ENCODE measurements at regions not wholly inside any gene's neighbourhood (a gene's known extent, or its start where the extent isn't known, plus 50 kb on each side); places are given as distances from the start of the nearest gene placed in this dataset.
"Not testable (repeated sequence)": the region's sequence is repeated elsewhere in the genome, so short reads cannot be mapped to it uniquely, and the experiment has no call there.

DNA sequence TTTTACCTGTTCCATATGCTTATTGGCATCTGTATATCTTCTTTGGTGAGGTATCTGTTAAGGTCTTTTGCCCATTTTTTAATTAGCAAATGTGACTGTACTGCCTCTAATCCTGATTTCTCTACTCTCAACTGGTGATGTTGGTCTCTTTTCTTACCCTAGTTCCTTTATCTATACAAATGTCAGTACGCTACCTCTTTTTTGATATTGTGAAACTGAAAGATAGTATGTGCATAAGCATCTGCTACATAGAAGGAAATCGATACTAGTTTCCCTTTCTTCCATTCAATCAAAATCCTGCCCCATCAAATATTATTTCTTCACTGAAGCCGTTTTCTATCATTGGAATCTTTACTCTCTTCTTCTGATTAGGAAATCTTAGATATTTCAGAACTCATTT is 194.9 kb upstream of the SPOPL start:
- DNase-seq = no peak

DNA sequence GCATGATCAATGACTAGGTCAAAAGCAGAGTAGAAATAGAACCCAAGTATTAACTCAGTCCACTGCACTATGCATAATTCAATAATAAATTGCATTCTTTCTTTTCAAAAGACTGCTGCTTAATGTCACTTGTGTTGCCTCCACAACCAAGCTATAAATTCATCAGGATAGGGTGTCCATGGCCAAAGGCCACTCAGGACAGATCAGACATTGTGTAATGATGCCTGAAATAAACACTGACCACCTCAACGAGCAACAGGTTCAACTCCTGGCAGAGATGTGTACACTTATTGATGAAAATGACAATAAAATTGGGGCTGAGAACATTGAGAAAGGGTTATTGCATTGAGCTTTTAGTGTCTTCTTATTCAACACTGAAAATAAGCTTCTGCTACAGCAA is 194.5 kb upstream of the SPOPL start:
- no peak for DNase-seq

DNA sequence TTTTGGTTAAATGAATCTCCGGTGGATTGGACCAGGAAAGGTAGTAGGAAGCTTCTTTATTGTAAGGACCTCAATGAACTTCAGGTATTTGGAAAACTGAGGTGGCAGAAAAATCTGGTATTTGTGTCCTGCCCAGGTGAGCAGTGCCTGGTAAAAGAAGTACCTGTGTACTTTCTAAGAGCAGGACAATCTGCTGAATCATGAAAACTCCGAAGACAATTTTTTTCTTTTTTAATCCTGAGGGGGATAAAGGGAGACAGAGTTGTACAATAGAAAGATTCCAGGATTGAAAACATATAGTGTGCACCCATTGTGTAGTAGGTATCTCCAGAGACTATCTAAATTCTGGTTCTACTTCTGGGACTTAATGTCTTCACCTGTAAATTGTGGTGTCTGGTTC is 191.8 kb upstream of the SPOPL start:
- DNase-seq = no peak

DNA sequence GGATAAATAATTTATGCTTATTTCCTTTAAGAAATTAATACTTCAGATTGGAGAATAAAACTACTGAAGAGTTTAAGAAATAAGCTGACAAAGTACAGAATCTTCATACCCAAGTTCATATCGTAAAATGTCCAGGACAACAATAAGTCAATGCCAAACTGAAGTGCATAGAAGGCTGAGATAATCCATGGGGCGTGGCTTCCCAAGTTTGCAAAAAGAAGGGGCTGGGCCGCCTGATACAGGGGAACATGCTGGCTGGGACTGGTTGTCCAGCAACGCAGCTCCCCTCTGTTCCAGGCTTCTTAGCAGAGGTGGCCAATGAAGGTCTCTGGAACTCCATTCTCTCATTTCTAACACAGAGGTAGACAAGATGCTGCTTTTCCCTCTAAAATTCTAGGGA is 189.5 kb upstream of the SPOPL start:
- DNase-seq = no peak

DNA sequence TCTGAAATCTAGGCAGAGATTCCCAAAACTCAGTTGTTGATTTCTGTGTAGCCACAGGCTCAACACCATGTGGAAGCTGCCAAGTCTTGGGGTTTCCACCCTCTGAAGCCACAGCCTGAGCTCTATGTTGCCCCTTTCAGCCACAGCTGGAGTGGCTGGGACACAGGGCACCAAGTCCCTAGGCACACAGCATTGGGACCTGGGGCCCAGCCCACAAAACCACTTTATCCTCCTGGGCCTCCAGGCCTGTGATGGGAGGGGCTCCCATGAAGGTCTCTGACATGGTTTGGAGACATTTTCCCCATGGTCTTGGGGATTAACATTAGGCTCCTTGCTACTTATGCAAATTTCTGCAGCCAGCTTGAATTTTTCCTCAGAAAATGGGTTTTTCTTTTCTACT is 186.0 kb upstream of the SPOPL start:
- not testable (repeated sequence) for DNase-seq

DNA sequence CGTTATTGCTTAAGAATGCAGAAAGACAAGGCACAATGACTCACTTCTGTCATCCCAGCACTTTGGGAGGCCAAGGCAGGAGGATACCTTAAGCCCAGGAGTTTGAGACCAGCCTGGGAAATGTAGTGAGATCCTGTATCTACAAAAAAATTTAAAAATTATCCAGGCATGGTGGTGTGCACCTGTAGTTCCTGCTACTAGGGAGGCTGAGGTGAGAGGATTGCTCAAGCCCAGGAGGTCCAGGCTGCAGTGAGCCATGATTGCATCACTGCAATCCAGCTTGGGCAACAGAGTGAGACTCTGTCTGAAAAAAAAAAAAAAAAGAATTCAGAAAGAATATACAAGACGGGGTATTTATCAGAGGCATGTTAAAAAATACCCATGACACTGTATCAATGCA is 182.0 kb upstream of the SPOPL start:
- no peak for DNase-seq

DNA sequence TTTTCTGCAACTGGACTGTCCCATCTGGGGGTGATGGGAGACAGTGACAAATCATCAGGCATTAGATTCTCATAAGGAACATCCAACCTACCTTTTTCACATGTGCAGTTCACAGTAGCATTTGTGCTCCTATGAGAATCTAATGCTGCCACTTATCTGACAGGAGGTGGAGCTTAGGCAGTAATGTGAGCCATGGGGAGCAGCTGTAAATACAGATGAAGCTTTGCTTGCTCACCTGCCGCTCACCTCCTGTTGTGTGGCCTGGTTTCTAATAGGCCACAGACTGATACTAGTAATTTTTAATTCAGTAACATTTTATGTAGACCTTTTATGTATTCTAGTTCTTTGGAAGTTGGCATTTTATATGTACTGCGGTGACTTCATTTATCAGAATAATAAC is 180.1 kb upstream of the SPOPL start:
- no peak for DNase-seq

DNA sequence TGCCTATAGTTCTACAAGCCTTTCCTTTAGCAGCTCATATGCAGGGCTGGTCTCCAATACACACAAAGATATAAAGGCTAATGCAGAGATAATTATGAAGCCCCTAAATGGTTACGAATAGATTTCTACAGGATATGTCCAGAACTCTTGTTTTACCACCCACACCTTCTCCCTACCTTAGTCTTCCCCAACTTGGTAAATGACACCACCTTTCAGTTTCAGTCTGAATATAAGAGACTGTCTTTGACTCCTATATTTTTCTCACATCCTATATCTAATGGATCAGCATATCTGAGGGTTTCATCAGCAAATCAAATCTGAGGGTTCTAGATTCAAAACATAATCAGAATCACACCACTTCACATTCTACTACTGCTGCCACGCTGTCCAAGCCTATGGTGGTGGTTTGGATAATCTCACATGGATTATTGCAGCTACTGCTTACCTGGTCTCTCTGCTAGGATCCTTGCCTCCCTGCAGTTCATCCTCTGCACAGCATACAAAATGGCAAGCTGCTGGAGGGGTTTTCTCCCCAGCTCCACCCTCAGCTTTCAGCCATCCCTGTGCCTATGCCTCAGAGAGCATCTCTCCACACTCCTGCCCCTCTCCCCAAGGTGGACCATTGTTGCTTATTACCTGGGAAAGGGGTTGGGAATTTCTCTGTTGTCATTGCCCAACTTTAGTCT is 178.0 kb upstream of the SPOPL start:
- no peak for DNase-seq

DNA sequence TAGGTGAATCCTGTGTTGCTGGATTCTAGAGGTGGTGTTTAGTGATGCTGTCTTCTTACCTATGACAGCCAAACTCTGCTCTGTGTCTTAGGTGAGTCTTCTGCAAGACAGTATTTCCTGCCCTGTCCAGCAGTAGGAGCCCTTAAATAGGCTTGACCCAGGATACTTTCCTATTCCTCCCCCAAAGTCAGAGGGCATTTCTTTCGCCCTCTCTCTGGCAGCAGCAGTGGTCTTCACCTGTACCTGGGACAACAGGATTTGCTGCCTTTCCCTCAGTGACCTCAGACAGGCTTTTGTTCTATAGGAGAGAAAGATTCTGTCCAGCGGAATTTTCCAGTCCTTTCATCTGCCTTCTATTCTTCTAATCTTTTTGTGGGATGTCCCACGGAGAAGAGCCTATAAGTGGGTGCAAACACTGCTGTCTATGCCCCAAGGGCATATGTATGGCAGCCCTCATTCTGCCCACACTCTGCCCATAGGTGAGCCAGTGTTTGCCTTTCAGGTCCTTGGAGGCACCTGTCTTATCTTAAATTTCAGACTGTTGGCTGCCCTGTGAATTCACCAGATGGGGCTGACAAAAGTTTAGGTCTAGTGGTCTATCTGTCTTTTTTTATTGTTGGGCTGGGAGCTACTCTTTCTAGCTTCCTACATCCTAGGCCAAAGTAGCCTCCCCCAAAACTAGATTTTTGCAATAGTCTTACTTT is 177.3 kb upstream of the SPOPL start:
- DNase-seq = no peak

DNA sequence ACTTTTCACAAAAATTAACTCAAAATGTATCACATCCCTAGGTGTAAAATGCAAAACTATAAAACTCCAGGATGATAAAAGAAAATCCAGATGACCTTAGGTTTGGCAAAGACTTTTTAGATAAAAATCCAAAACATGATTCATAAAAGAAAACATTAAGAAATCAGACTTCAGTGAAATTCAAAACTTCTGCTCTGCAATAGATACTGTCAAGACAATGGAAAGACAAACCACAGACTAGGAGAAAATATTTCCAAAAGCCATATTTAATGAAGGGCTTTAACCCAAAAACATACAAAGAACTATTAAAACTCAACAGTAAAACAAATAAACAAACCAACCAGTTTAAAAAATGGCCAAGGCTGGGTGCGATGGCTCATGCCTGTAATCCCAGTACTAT is 173.6 kb upstream of the SPOPL start:
- no peak for DNase-seq

DNA sequence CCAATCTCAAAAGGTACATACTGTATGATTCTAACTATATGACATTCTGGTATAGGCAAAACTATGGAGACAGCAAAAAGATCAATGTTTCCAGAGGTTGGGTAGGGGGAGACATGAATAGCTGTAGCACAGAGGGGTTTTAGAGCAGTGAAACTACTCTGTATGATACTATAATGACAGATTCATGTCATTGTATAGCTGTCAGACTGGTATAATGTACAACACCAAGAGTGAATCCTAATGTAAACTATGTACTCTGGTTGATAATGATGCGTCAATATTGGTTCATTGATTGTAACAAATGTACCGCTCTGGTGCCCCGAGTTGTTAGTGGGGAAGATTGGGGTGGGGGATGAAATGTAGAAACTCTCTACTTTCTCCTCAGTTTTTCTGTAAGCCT is 172.4 kb upstream of the SPOPL start:
- DNase-seq = no peak

DNA sequence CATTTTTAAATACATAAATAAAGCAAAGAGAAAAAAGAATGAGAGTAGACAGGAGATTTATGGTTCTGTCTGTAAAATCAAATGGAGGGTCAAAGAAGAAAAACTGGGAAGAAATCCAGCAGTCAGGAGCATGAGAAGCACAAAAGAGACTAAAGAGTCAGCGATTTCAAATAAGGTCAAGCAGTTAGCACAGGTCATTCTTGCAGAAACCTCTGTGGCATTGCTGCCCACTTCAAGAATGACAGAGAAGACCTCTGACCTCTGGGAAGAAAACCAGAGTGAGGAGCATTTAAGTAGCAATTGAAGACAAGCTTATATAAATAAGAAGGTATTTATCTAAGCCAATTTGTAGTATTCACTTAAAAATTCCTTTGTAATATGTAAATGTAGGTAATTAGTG is 172.0 kb upstream of the SPOPL start:
- no peak for DNase-seq

DNA sequence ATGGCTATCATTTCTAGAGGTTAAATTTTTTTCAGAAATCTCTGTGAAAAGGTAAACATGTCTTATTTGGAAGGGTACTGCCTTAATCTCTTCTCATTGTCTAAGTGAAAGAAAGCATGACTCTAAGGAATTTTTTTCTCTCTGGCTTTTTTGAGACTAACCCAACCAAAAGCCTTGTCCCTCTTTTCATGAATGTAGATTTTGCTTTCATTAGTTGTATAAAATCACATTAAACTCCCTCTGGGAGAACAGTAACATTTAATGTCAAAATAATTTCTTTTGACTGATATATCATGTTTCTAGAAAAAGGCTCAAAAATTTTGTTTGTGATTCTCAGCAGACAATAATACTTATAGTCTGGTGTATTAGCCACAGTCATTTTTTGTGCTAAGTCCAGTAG is 168.4 kb upstream of the SPOPL start:
- DNase-seq = no peak

DNA sequence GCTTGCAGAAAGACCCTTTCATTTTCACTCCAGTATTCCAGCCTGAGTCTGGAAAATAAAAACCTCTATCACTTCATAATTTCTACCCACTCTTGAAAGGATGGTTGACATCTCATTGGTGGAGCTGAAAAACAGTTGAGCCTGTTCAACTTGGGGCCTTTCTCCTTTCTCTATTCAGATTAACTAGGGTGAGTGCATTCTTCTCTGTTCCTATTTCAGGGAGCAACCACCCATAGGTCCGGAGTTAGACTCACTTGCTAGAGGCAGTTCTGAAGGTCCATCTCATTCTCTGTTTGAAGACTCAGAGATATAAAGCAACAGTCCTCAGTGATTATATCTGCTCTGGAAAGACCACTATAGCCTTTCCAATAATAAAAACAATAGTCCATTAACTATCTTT is 167.9 kb upstream of the SPOPL start:
- no peak for DNase-seq

DNA sequence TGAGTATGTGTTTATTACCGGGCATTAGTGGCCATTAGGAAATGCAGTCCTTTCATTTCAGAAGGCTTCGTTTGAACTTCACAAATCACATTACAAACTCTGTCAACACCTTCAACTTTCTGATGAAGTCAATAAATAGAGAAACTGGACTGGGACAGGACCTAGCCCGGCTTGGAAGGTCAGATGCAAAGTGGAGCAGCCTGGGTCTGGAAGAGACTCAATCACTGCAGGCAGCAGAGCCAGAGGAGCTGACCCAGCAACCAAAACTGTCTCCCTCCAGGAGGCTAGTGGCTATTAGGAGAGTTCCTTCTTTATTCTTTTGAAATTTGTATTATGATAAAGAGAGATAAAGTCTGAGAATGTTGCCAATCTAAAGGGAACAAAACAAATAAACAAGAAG is 167.2 kb upstream of the SPOPL start:
- DNase-seq = no peak

DNA sequence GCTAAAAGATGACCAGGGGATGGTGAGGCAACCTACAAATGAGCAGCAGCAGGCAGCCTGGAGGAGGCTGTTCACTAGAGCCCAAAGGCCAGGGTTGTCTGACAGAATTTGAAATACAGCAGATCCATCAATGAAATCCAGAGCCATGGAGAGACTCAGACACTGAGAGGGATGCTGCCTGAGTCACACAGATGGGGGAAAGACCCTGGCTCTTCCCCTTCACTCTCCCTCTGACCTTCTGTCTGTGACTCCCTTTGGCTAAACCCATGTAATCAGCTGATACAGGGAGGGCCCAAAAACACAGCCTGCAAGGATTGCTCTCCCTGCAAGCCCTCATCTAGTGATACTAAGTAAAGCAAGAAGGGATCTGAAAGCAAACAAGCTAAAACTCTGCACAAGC is 166.5 kb upstream of the SPOPL start:
- DNase-seq = no peak

DNA sequence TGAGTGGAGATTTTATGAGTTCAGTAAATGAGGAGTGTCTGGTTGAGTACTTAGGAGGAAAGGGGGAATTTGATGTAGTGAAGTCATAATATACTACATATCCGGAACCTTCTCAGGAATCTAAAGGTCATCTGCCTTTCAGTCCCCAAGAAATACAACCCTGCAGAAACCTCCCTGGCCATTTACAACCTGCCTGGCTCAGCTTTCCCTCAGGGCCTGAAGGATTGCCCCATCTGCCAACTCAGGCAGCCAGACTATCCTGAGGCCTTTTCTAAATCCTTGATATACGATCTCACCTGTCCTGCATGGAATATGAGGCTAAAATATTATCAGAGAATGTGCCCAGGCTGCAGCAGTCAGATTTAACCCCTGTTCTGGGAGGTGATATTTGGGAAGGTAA is 165.4 kb upstream of the SPOPL start:
- no peak for DNase-seq

DNA sequence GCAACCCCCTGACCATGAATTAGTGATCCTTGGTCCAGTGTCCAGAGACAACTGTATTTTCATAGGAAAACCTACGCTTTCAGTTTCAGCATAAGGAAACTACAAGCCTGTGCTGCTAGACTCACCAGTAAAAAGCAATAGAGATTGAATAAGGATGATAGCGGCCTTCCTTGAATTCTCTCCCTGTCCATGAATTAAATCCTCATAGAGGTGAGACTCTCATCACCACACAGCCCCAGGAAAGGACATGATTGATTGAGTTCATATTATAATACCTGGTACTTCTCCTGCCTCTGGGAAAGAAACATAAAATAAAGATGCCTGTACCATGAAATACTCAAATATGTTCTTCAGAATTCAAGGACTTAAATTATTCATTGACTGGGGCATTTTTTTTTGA is 146.3 kb upstream of the SPOPL start:
- no peak for DNase-seq

DNA sequence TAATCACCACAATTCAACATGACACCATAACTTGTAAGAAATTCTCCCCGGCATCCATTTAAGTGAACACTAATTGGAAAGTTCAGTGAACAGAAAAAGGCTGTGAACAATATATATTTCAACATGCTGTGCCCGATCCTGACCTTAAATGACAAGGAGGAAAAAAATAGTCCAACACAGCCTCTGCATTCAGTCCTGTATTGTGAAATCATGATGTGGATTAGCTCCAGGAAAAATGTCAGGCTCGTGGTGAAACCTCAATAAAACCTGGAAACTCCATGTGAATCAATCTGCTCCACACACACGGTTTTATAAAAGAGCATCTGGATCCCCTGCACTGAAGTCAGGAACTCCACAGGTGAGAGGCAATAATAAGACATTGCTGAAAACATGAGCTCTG is 145.4 kb upstream of the SPOPL start:
- no peak for DNase-seq

DNA sequence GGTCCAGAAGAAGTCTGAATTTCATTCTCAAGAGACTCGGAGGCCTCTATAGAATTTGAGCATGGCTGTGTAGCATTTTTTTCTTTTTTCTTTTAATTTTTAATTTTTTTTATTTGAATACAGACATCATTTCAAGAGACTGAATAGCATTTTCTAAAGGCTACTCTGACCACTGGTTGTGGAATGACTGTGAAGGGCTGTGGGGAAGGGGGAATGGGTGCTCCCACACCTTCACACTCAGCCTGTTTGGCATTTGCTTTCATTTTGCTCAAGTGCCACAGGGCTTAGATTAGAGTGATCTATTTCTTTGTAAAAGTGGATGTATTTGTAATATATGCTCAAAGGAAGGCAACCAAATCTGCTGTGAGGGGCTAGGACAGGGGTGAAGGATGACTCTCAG is 142.0 kb upstream of the SPOPL start:
- no peak for DNase-seq

DNA sequence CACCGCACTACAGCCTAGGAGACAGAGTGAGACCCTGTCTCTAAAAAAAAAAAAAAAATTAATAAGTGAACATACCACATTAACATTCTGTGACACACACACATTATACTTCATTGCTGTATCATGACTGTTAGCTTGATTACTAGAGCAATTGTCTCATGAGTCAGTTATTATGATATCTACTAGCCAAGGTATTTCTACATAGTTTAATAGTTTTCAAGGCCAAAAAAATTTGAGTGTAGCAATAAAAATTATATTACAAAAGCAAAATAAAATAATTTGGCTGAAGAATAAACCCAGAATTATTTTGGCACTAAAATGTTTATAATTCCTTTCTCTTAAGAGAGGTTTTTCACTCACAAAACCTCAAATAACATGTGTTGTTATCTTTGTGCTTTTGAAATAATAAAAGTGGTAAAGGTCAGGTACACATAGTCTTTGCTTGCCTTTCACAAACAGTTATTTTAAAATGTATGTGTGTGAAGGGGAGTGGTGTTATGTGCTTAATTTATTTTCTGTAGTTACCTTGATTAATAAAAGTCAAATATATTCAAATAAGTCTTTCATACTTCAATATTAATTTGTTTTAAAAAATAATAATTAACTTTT is 136.9 kb upstream of the SPOPL start:
- no peak for DNase-seq

DNA sequence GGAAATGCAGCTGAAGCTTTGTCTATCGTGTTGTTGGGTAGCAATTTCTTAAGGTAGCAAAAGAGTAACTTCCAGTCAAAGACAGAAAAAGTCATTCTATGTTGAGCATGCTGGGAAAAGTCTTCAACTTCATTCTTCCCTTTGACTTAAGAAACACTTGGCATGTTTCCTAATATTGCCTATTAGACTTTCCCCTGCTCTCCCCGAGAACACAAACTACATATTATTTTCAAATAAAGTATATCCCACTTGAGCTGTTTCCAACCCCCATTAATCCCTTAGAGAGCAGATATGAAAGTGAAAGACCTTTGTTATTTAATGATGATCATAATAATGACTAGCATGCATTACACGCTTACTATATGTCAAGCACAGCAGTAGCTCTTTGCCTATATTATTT is 136.0 kb upstream of the SPOPL start:
- DNase-seq = no peak

DNA sequence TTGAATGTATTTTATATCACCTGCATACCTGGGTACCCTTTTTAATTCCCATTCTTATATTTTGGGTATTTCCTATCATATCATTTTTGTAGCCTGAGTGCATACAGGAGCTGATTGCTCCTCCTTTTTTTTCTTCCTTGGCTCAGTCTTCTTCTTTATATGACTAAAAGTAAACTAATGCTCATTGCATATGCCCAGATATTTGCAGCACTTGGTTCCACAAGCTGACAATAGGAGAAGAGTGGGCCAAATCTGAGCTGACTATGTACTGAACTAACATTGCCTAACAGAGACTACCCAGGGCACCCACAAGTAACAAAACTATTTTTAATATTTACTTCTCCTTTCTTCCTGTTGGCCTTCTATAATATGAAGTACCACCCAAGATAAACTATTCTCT is 131.7 kb upstream of the SPOPL start:
- DNase-seq = no peak

Measured in nucleus accumbens (tissue), 56 donors.